ENCODE measurements at regions not wholly inside any gene's neighbourhood (a gene's known extent, or its start where the extent isn't known, plus 50 kb on each side); places are given as distances from the start of the nearest gene placed in this dataset.

- peaks cover 0 to 2% (median 0%) of the 10 kb centered on the region in 3 donors for H3K27me3 ChIP-seq (ENCODE audit: insufficient read depth in 3 of 3, low read length in 2 of 3)
- intact Hi-C loops (cut with DNase I): no loop called here
- no peaks in the 10 kb centered on the region for H3K9me3 ChIP-seq
- no peak overlapping the region for H3K4me3 ChIP-seq
- ATAC-seq (no peak), DNase-seq (no peak)
- no peaks in the 10 kb centered on the region for H3K4me1 ChIP-seq
- no peaks in the 10 kb centered on the region for H3K36me3 ChIP-seq (ENCODE audit: insufficient read depth in 1 of 2, low read depth in 1 of 2)
- H3K27ac ChIP-seq: no peak overlapping the region
- TF ChIP-seq, protein P1, sequence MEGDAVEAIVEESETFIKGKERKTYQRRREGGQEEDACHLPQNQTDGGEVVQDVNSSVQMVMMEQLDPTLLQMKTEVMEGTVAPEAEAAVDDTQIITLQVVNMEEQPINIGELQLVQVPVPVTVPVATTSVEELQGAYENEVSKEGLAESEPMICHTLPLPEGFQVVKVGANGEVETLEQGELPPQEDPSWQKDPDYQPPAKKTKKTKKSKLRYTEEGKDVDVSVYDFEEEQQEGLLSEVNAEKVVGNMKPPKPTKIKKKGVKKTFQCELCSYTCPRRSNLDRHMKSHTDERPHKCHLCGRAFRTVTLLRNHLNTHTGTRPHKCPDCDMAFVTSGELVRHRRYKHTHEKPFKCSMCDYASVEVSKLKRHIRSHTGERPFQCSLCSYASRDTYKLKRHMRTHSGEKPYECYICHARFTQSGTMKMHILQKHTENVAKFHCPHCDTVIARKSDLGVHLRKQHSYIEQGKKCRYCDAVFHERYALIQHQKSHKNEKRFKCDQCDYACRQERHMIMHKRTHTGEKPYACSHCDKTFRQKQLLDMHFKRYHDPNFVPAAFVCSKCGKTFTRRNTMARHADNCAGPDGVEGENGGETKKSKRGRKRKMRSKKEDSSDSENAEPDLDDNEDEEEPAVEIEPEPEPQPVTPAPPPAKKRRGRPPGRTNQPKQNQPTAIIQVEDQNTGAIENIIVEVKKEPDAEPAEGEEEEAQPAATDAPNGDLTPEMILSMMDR (IDR thresholded peaks at IDR 0.05): no peak
- 83 to 93% (median 88%) methylated on average over 2 of the region's 2 CpGs for WGBS, 3 donors
Observed at GRCh38 chr7:88628363-88629085, 131.0 kb upstream of the ZNF804B start.

DNA sequence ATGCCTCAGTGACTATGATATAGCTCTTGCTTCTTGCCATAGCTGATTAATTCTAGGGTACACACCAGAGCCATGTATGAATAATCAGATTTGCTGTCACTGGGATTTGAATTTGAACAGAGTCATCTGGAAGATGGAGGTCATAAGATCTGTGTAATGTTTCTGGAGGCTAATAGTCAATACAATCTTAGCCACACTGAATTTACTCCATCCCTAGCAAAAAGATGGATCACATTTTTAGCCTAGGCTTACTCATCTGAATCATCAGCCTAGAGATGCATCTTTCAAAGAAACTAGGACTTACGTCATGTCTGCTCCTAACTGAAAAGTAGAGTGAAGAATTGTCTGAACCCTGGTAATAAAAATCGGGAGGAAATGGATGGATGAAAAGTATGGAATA lies 142.3 kb upstream of the ZNF804B start:
- TF ChIP-seq, protein P1 (IDR thresholded peaks at IDR 0.05): no peak
- DNase-seq (no peak), ATAC-seq (no peak)
- H3K4me1 ChIP-seq: no peaks in the 10 kb centered on the region
- no peaks in the 10 kb centered on the region for H3K36me3 ChIP-seq (ENCODE audit: insufficient read depth in 1 of 2, low read depth in 1 of 2)
- no peaks in the 10 kb centered on the region for H3K9me3 ChIP-seq
- H3K27ac ChIP-seq: no peak overlapping the region
- no peak overlapping the region for H3K4me3 ChIP-seq
- 88 to 94% (median 91%) methylated on average over 2 of the region's 2 CpGs for WGBS, 3 donors
- intact Hi-C loops (cut with DNase I): no loop called here
- H3K27me3 ChIP-seq (ENCODE audit: insufficient read depth in 3 of 3, low read length in 2 of 3): no peaks in the 10 kb centered on the region

- no peak for ATAC-seq
- 86 to 90% (median 89%) methylated on average over 2 of the region's 2 CpGs for WGBS, 3 donors
- Histone ChIP-seq H3K27ac (no peak overlapping the region), H3K4me3 (no peak overlapping the region), H3K4me1 (no peaks in the 10 kb centered on the region), H3K9me3 (no peaks in the 10 kb centered on the region), H3K36me3 (ENCODE audit: insufficient read depth in 1 of 2, low read depth in 1 of 2) (no peaks in the 10 kb centered on the region), H3K27me3 (ENCODE audit: insufficient read depth in 3 of 3, low read length in 2 of 3) (no peaks in the 10 kb centered on the region)
- TF ChIP-seq, protein P1 (IDR thresholded peaks at IDR 0.05): no peak
- intact Hi-C loops (cut with DNase I): no loop called here
- no peak for DNase-seq
Observed at GRCh38 chr7:88615336-88615735, 144.2 kb upstream of the ZNF804B start.

GRCh38 chr7:88614736-88615135 lies 144.8 kb upstream of the ZNF804B start:
- ATAC-seq (no peak), DNase-seq (no peak)
- intact Hi-C loops (cut with DNase I): no loop called here
- 74 to 84% (median 76%) methylated on average over 3 of the region's 3 CpGs for WGBS, 3 donors
- H3K36me3 ChIP-seq (ENCODE audit: insufficient read depth in 1 of 2, low read depth in 1 of 2): no peaks in the 10 kb centered on the region
- H3K27me3 ChIP-seq (ENCODE audit: insufficient read depth in 3 of 3, low read length in 2 of 3): no peaks in the 10 kb centered on the region
- TF ChIP-seq, protein P1 (IDR thresholded peaks at IDR 0.05): no peak
- H3K4me1 ChIP-seq: no peaks in the 10 kb centered on the region
- H3K9me3 ChIP-seq: no peaks in the 10 kb centered on the region
- H3K27ac ChIP-seq: no peak overlapping the region
- H3K4me3 ChIP-seq: no peak overlapping the region

GRCh38 chr7:88610942-88611341 lies 148.6 kb upstream of the ZNF804B start:
- ATAC-seq (no peak), DNase-seq (no peak)
- TF ChIP-seq, protein P1 (IDR thresholded peaks at IDR 0.05): no peak
- Histone ChIP-seq H3K36me3 (ENCODE audit: insufficient read depth in 1 of 2, low read depth in 1 of 2) (no peaks in the 10 kb centered on the region), H3K9me3 (no peaks in the 10 kb centered on the region), H3K4me3 (no peak overlapping the region), H3K27ac (no peak overlapping the region), H3K4me1 (no peaks in the 10 kb centered on the region), H3K27me3 (ENCODE audit: insufficient read depth in 3 of 3, low read length in 2 of 3) (no peaks in the 10 kb centered on the region)
- intact Hi-C loops (cut with DNase I): no loop called here
- 82 to 90% (median 84%) methylated on average over 4 of the region's 4 CpGs for WGBS, 3 donors
